GM20000 (cell line): ENCODE measurements at regions not wholly inside any gene's neighbourhood (a gene's known extent, or its start where the extent isn't known, plus 50 kb on each side); places are given as distances from the start of the nearest gene placed in this dataset.

ENCODE experiments used
- DNase-seq: peaks from one replicate; pipeline ENCODE4 v3.0.0; 2012; ENCODE audit warnings: low spot score
- TF ChIP-seq, protein P1 (sequence below): IDR thresholded peaks from 2 replicates; pipeline ENCODE4 v1.5.1; 2012; ENCODE audit warnings: mild to moderate bottlenecking, control low read depth; ENCODE audit errors: extremely low read depth, missing control alignments

DNA sequence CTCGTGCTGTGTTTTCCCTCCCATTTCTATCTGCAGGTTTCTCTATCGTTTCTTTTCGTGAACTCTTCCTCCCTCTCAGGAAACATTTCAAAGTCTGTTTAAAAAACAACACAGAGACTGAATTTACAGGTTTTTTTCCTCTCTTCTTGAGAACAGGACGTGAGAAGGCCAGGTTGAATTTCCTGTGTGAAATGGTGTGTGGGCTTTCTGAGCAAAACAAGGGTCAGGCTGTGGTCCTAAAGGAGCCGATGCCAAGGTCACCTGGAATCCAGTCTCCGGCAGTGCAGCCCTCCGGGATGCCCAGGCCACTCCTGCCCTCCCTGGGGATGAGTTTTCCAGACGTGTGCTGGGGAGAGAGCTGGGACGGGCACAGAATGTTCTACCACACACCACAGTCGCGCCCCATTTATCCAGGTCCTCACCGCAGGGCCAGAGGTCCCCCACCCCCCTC is 62.7 kb upstream of the RUNX3 start:
- DNase-seq = no peak
- TF ChIP-seq, protein P1, sequence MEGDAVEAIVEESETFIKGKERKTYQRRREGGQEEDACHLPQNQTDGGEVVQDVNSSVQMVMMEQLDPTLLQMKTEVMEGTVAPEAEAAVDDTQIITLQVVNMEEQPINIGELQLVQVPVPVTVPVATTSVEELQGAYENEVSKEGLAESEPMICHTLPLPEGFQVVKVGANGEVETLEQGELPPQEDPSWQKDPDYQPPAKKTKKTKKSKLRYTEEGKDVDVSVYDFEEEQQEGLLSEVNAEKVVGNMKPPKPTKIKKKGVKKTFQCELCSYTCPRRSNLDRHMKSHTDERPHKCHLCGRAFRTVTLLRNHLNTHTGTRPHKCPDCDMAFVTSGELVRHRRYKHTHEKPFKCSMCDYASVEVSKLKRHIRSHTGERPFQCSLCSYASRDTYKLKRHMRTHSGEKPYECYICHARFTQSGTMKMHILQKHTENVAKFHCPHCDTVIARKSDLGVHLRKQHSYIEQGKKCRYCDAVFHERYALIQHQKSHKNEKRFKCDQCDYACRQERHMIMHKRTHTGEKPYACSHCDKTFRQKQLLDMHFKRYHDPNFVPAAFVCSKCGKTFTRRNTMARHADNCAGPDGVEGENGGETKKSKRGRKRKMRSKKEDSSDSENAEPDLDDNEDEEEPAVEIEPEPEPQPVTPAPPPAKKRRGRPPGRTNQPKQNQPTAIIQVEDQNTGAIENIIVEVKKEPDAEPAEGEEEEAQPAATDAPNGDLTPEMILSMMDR = no peak

DNA sequence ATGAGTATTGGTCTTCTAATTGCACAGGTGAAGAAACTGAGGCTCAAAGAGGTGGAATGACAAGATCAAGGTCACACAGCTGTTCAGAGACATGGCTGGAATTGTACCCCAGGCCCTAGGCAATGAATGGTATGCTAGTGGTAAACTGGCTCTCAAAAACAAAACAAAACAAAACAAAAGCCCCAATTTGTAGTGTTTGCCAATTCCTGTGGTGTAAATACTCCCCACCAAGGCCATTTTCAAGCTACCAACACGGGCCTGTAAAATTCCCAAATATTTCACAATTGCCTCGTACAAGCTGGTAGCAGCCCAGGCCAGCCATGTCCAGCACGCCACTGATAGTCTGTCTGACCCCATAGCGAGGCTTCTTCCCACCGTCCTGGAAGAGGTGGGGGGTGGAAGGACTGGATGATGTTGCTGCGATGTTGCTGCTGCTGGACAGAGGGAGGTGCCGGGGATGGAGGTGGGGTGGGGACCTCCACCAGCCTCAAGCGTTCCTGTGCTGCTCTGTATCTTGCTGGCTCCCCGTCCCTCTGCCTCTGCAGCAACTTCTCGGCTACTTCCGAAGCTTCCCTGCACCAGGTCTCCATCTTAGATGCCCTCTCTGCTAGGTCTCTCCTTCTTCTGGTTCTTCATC is 62.2 kb upstream of the RUNX3 start:
- no peak for DNase-seq
- TF ChIP-seq, protein P1 = no peak

DNA sequence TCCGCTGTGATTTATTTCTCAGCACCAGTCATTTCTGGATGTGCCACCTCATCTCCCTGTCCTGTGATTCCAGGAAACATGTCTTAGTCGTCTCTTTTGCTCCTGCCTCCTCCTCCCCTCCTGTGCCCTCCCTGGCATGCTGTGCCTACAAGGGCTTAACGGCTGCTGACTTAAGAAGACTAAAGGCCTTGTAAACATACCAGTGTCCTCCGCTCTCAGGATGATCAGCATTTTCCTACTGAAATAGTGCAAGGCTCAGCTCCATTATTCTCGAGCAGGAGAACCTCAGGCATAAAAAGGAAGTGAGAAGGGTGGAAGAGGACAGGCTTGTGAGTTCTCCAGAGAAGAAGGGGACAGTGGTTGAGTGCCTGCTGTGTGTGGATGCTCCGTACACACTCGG is 61.6 kb upstream of the RUNX3 start:
- TF ChIP-seq, protein P1 = no peak
- no peak for DNase-seq

DNA sequence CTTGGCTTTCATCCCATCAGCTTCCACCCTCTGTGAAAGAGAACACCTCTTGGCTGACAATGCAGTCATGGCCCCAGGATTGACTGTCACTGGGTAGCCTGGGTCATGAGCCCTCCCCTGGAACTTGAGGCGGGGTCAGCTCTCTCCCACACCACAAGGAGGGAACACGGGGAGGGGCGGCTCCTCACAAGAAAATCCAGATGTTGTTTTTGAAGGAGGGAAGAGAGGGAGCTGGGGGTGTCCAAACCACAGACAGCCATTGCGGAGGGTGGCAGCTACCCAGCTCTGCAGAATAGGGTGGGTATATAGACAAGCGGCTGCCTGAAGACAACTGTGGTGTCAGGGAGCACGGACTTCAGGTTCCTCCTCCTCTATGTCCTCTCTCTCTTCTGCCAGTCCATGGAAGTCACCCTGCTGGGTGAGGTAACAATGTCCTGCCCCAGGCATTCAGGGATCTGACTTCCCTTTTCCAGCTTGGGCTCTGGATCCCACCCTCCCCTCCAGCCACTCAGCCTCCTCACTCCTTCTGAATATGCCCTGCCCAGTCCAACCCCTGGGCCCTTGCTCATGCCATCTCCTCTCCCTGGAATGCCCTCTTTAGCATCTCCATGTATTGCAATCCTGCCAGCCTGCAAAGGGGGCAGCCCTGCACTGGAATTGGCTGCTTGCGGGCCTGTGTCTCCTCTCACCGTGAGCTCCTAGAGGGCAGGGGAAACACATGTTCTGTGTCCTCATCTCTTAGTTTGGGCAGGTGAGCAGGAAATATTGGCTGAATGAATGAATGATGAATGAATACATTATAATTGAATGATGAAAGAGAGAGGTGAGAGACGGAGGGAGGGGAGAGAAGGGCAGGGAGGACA is 60.9 kb upstream of the RUNX3 start:
- DNase-seq = no peak
- TF ChIP-seq, protein P1 = no peak

DNA sequence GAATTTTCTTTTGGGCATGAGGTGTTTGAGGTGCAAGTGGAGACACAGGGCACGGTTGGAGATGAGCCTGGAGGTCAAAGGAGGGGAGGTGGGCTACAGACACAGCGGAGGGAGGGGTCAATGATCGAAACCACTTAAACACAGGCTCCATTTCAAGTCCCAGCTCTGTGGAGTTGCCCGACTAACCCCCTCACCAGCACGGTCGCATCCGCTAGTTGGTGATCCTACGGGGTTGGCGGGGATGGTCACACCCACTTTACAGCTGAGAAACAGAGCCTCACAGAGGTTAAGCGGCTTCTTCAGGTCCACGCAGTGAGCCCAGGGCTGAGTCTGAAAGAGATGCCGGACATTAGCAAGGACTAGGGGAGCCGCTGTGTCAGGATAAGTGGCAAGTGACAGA is 60.1 kb upstream of the RUNX3 start:
- DNase-seq = no peak
- TF ChIP-seq, protein P1 = no peak

DNA sequence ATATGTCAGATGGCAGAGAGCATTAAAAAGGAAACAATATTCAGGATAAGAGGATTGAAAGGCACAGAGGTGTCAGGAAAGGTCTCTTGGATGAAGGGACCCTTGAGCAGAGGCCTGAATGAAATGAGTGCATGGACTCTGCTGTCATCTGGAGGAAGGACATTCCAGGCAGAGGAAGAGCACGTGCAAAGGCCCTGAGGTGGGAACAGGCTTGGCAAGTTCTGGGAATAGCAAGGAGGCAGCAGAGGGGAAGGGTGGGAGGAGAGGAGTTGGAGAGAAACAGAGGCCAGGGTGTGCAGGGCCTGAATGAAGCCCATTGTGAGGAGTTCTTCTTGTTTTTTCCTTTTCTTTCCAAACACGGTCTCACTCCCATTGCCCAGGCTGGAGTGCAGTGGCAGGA is 59.0 kb upstream of the RUNX3 start:
- TF ChIP-seq, protein P1 = no peak

DNA sequence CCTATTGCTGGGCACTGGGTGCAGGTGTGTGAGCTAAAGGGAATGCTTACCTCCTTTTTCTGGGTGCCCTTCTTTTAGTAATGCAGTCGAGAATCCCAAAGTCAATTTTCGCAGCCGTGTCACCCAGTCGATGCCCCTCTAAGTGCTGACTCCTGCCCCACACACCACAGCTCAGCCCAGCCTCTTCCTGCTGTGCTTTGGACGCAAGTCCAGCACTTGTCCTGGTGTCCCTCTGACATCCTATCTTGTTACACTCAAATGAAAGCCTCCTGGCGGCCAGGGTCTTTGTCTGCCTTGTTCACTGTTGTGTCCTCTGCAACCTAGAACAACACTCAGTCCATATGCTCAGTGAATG is 58.5 kb upstream of the RUNX3 start:
- TF ChIP-seq, protein P1 = no peak
- DNase-seq = no peak

More for the DNA sequence above, 59.0 kb upstream of the RUNX3 start:
- no peak for DNase-seq
